HCT116 (cell line): ENCODE measurements at regions not wholly inside any gene's neighbourhood (a gene's known extent, or its start where the extent isn't known, plus 50 kb on each side); places are given as distances from the start of the nearest gene placed in this dataset.

Source experiments
- ATAC-seq: fragments of 200-7000 bp; cut with Tn5 transposase; 2 replicates; pipeline ENCODE4 v1.9.1; 2020; ENCODE audit warnings: mild to moderate bottlenecking, moderate library complexity
- BruUV-seq: library from RNA; stranded (reverse); fragments of 400-500 nt; replicated peaks from 2 replicates; lab custom pipeline; 2021; lab: Mats Ljungman, UMichigan
- CTCF ChIA-PET: fragments of 300-600 bp; sonication (Branson Sonifier 250); formaldehyde crosslinking; loops from one replicate; lab custom pipeline; 2021; ENCODE audit warnings: antibody characterized with exemption; lab: Charles Lee
- POLR2A ChIA-PET: fragments of 300-600, 350-600 bp; sonication (Branson Sonifier 250); formaldehyde crosslinking; loops from one replicate; lab custom pipeline; 2021; ENCODE audit warnings: antibody characterized with exemption; lab: Charles Lee
- RAD21 ChIA-PET, 2 experiments: fragments of 300-600 bp; sonication (Branson Sonifier 250); formaldehyde crosslinking; loops; one replicate each; lab custom pipeline; 2023; ENCODE audit warnings: low total read pairs in 2 of 2; ENCODE audit not compliant: uncharacterized antibody in 2 of 2, unreplicated experiment in 2 of 2, low non-redundant PET in 1 of 2; lab: Charles Lee
- DNase-seq: peaks from one replicate; pipeline ENCODE4 v3.0.0-alpha.2; 2010; ENCODE audit warnings: low read depth, low spot score
- H2AFZ ChIP-seq: fragments of 200-600 bp; shearing (Covaris generic), sonication (generic); 2 replicates; pipeline ENCODE4 v1.6.1; 2017; ENCODE audit warnings: low read depth, mixed run types, mixed read lengths, antibody characterized with exemption, low read length; ENCODE audit not compliant: poor library complexity, severe bottlenecking
- H3K27ac ChIP-seq: 2 replicates; pipeline ENCODE4 v1.5.1; 2012; ENCODE audit warnings: low read depth, low read length
- H3K27me3 ChIP-seq: fragments of 200-600 bp; sonication (generic); 2 replicates; pipeline ENCODE4 v1.6.1; 2016; ENCODE audit warnings: mixed run types, low read length, mixed read lengths; ENCODE audit not compliant: insufficient read depth
- H3K36me3 ChIP-seq, 2 experiments: fragments of 200-500 bp in 1 of 2; fragments of 200-600 bp in 1 of 2; sonication (Bioruptor generic) in 1 of 2; sonication (generic) in 1 of 2; 2 replicates each; pipeline versions ENCODE4 v1.5.1 to v1.6.1; 2014 to 2016; ENCODE audit warnings: low read length in 2 of 2, inconsistent platforms in 1 of 2, mixed read lengths in 1 of 2, mixed run types in 1 of 2; ENCODE audit not compliant: insufficient read depth in 2 of 2, control insufficient read depth in 1 of 2
- H3K4me1 ChIP-seq, 2 experiments: fragments of 200-600 bp in 1 of 2; sonication (generic) in 1 of 2; 2 replicates each; pipeline versions ENCODE4 v1.5.1 to v1.6.1; 2012 to 2017; ENCODE audit warnings: low read length in 2 of 2, inconsistent platforms in 1 of 2, mild to moderate bottlenecking in 1 of 2, mixed read lengths in 1 of 2, mixed run types in 1 of 2, moderate library complexity in 1 of 2; ENCODE audit not compliant: insufficient read depth in 2 of 2, control insufficient read depth in 1 of 2
- H3K4me2 ChIP-seq: fragments of 200-600 bp; sonication (generic); 2 replicates; pipeline ENCODE4 v1.6.1; 2017; ENCODE audit warnings: mixed run types, low read length, mixed read lengths
- H3K4me3 ChIP-seq, 2 experiments: fragments of 200-600 bp in 1 of 2; sonication (generic) in 1 of 2; replicated peaks in 1 of 2; 2 replicates each; pipeline ENCODE4 v1.5.1; 2011 to 2016; ENCODE audit warnings: low read length in 2 of 2, control low read depth in 1 of 2, low read depth in 1 of 2, mild to moderate bottlenecking in 1 of 2, mixed read lengths in 1 of 2, mixed run types in 1 of 2
- H3K79me2 ChIP-seq: fragments of 200-600 bp; sonication (generic); 2 replicates; pipeline ENCODE4 v1.6.1; 2017; ENCODE audit warnings: mild to moderate bottlenecking, mixed run types, low read length, moderate library complexity, mixed read lengths; ENCODE audit not compliant: insufficient read depth
- H3K9ac ChIP-seq: fragments of 200-600 bp; sonication (generic); 2 replicates; pipeline ENCODE4 v1.6.1; 2016; ENCODE audit warnings: low read length, mixed read lengths
- H3K9me2 ChIP-seq: fragments of 200-600 bp; sonication (generic), shearing (Covaris generic); 2 replicates; pipeline ENCODE4 v1.6.1; 2017; ENCODE audit warnings: mixed run types, mild to moderate bottlenecking, moderate library complexity; ENCODE audit not compliant: insufficient read depth
- H3K9me3 ChIP-seq, 2 experiments: fragments of 200-500 bp in 1 of 2; fragments of 200-600 bp in 1 of 2; sonication (Bioruptor generic) in 1 of 2; sonication (generic) in 1 of 2; 2 replicates each; pipeline ENCODE4 v1.6.1; 2014 to 2017; ENCODE audit warnings: low read length in 2 of 2, mixed read lengths in 2 of 2, inconsistent platforms in 1 of 2, low read depth in 1 of 2, mild to moderate bottlenecking in 1 of 2, mixed run types in 1 of 2, moderate library complexity in 1 of 2; ENCODE audit not compliant: control insufficient read depth in 1 of 2, insufficient read depth in 1 of 2
- H4K20me1 ChIP-seq: fragments of 200-600 bp; sonication (generic), shearing (Covaris generic); 2 replicates; pipeline ENCODE4 v1.6.1; 2017; ENCODE audit warnings: mixed run types, mild to moderate bottlenecking, moderate library complexity; ENCODE audit not compliant: insufficient read depth
- CBX3 ChIP-seq: IDR thresholded peaks from 2 replicates; pipeline ENCODE4 v1.6.1; 2012; ENCODE audit warnings: low read depth
- EGR1 ChIP-seq: IDR thresholded peaks from 2 replicates; pipeline ENCODE4 v1.6.1; 2012; ENCODE audit warnings: low read depth
- ELF1 ChIP-seq: IDR thresholded peaks from 2 replicates; pipeline ENCODE4 v1.6.1; 2012; ENCODE audit warnings: low read depth, borderline replicate concordance
- FOSL1 ChIP-seq: IDR thresholded peaks from 2 replicates; pipeline ENCODE4 v1.6.1; 2012; ENCODE audit warnings: low read depth
- JUND ChIP-seq: IDR thresholded peaks from 2 replicates; pipeline ENCODE4 v1.6.1; 2012
- POLR2AphosphoS5 ChIP-seq: IDR thresholded peaks from 2 replicates; pipeline ENCODE4 v1.6.1; 2011; ENCODE audit warnings: mild to moderate bottlenecking, low read depth, low read length, moderate library complexity
- SIN3A ChIP-seq: IDR thresholded peaks from 2 replicates; pipeline ENCODE4 v1.6.1; 2012; ENCODE audit warnings: low read depth
- SP1 ChIP-seq: IDR thresholded peaks from 2 replicates; pipeline ENCODE4 v1.6.1; 2012; ENCODE audit warnings: low read depth
- SRF ChIP-seq: IDR thresholded peaks from 2 replicates; pipeline ENCODE4 v1.6.1; 2012; ENCODE audit warnings: low read depth
- YY1 ChIP-seq: IDR thresholded peaks from 2 replicates; pipeline ENCODE4 v1.6.1; 2011; ENCODE audit warnings: low read length, low read depth, moderate library complexity, mild to moderate bottlenecking; ENCODE audit not compliant: insufficient replicate concordance; ENCODE audit errors: extremely low read depth
- ZFX ChIP-seq: fragments of 450-650 bp; IDR thresholded peaks from 2 replicates; pipeline ENCODE4 v1.6.1; 2017
- ZNF274 ChIP-seq: fragments of 200-500 bp; sonication (Bioruptor generic); IDR thresholded peaks from 2 replicates; pipeline ENCODE4 v1.6.1; 2014; ENCODE audit warnings: mild to moderate bottlenecking, low read depth, low read length, inconsistent platforms
- intact Hi-C: fragments of 100-400 bp; cut with micrococcal nuclease; formaldehyde crosslinking; loops from 2 replicates; pipeline ENCODE4 v1.10.0; 2022
- TF ChIP-seq, protein P1 (sequence below): IDR thresholded peaks from 2 replicates; pipeline ENCODE4 v1.6.1; 2012; ENCODE audit warnings: low read depth
- TF ChIP-seq, protein P2 (sequence below), 3 experiments: fragments of 200-600 bp in 1 of 3; sonication (generic) in 1 of 3; IDR thresholded peaks in 2 of 3; conservative IDR thresholded peaks in 1 of 3; 2 replicates each; pipeline ENCODE4 v1.5.1; 2012 to 2017; ENCODE audit warnings: low read depth in 2 of 3, low read length in 2 of 3, antibody characterized with exemption in 1 of 3, borderline replicate concordance in 1 of 3, control low read depth in 1 of 3, mild to moderate bottlenecking in 1 of 3, mixed read lengths in 1 of 3, mixed run types in 1 of 3, moderate library complexity in 1 of 3; ENCODE audit not compliant: insufficient read depth in 1 of 3
- TF ChIP-seq, protein P3 (sequence below): IDR thresholded peaks from 2 replicates; pipeline ENCODE4 v1.6.1; 2011; ENCODE audit warnings: mild to moderate bottlenecking, low read length, moderate library complexity; ENCODE audit not compliant: insufficient replicate concordance; ENCODE audit errors: extremely low read depth

DNA sequence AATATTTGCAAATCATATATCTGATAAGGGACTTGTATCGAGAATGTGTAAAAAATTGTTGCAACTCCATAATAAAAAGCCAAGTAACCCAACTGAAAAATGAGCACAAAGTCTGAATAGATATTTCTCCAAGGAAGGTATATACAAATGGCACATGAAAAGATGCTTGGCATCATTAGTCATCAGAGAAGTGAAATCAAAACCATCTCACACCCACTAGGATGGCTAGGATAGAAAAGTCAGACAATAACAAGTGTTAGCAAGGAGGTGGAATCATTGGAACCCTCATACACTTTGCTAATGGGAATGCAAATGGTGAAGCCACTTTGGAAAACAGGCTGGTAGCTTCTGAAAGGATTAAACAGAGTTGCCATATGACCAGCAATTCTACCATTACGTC is 182.7 kb downstream of the ERCC6L2 start:
- H3K79me2 ChIP-seq = no peaks in the 10 kb centered on the region
- H3K4me1 ChIP-seq = peaks cover 0 to 10% of the 10 kb centered on the region in 2 experiments; a peak in 1 of 4 replicates
- H3K4me2 ChIP-seq = no peak overlapping the region
- no peaks in the 10 kb centered on the region for H3K27me3 ChIP-seq
- no peaks in the 10 kb centered on the region for H3K9me3 ChIP-seq
- no peak overlapping the region for H3K9ac ChIP-seq
- TF ChIP-seq, protein P1, sequence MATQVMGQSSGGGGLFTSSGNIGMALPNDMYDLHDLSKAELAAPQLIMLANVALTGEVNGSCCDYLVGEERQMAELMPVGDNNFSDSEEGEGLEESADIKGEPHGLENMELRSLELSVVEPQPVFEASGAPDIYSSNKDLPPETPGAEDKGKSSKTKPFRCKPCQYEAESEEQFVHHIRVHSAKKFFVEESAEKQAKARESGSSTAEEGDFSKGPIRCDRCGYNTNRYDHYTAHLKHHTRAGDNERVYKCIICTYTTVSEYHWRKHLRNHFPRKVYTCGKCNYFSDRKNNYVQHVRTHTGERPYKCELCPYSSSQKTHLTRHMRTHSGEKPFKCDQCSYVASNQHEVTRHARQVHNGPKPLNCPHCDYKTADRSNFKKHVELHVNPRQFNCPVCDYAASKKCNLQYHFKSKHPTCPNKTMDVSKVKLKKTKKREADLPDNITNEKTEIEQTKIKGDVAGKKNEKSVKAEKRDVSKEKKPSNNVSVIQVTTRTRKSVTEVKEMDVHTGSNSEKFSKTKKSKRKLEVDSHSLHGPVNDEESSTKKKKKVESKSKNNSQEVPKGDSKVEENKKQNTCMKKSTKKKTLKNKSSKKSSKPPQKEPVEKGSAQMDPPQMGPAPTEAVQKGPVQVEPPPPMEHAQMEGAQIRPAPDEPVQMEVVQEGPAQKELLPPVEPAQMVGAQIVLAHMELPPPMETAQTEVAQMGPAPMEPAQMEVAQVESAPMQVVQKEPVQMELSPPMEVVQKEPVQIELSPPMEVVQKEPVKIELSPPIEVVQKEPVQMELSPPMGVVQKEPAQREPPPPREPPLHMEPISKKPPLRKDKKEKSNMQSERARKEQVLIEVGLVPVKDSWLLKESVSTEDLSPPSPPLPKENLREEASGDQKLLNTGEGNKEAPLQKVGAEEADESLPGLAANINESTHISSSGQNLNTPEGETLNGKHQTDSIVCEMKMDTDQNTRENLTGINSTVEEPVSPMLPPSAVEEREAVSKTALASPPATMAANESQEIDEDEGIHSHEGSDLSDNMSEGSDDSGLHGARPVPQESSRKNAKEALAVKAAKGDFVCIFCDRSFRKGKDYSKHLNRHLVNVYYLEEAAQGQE = no peak
- no peak for TF ChIP-seq CBX3
- TF ChIP-seq, protein P2, sequence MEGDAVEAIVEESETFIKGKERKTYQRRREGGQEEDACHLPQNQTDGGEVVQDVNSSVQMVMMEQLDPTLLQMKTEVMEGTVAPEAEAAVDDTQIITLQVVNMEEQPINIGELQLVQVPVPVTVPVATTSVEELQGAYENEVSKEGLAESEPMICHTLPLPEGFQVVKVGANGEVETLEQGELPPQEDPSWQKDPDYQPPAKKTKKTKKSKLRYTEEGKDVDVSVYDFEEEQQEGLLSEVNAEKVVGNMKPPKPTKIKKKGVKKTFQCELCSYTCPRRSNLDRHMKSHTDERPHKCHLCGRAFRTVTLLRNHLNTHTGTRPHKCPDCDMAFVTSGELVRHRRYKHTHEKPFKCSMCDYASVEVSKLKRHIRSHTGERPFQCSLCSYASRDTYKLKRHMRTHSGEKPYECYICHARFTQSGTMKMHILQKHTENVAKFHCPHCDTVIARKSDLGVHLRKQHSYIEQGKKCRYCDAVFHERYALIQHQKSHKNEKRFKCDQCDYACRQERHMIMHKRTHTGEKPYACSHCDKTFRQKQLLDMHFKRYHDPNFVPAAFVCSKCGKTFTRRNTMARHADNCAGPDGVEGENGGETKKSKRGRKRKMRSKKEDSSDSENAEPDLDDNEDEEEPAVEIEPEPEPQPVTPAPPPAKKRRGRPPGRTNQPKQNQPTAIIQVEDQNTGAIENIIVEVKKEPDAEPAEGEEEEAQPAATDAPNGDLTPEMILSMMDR (IDR thresholded peaks at IDR 0.05 in 2 of 3, conservative IDR thresholded peaks at IDR 0.05 in 1 of 3; ENCODE audit: borderline replicate concordance in 1 of 3, insufficient read depth in 1 of 3, low read depth in 2 of 3, low read length in 2 of 3) = no peak
- TF ChIP-seq, protein P3, sequence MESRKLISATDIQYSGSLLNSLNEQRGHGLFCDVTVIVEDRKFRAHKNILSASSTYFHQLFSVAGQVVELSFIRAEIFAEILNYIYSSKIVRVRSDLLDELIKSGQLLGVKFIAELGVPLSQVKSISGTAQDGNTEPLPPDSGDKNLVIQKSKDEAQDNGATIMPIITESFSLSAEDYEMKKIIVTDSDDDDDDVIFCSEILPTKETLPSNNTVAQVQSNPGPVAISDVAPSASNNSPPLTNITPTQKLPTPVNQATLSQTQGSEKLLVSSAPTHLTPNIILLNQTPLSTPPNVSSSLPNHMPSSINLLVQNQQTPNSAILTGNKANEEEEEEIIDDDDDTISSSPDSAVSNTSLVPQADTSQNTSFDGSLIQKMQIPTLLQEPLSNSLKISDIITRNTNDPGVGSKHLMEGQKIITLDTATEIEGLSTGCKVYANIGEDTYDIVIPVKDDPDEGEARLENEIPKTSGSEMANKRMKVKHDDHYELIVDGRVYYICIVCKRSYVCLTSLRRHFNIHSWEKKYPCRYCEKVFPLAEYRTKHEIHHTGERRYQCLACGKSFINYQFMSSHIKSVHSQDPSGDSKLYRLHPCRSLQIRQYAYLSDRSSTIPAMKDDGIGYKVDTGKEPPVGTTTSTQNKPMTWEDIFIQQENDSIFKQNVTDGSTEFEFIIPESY = no peak
- no peak for TF ChIP-seq EGR1
- TF ChIP-seq ZNF274 = no peak
- no peak for TF ChIP-seq SIN3A
- no peak for TF ChIP-seq FOSL1
- no peak for TF ChIP-seq YY1
- no peak for TF ChIP-seq ELF1
- TF ChIP-seq ZFX = no peak
- TF ChIP-seq POLR2AphosphoS5 = no peak
- TF ChIP-seq SRF = no peak
- no peak for TF ChIP-seq SP1
- no peak for TF ChIP-seq JUND
- ChIA-PET CTCF (no interaction called here), RAD21 (no interaction called here), POLR2A (no interaction called here)
- H3K27ac ChIP-seq = no peak overlapping the region
- intact Hi-C loops = no loop called here
- no peaks in the 10 kb centered on the region for H3K9me2 ChIP-seq
- no peak for ATAC-seq
- no TSS peak for BruUV-seq
- no peaks in the 10 kb centered on the region for H4K20me1 ChIP-seq
- no peaks in the 10 kb centered on the region for H3K36me3 ChIP-seq
- no peak overlapping the region for H3K4me3 ChIP-seq
- DNase-seq = no peak
- no peak overlapping the region for H2AFZ ChIP-seq
